GM18858 (cell line): ENCODE measurements at regions not wholly inside any gene's neighbourhood (a gene's known extent, or its start where the extent isn't known, plus 50 kb on each side); places are given as distances from the start of the nearest gene placed in this dataset.

Experiments used
- ATAC-seq: cut with Tn5 transposase; IDR thresholded peaks from one replicate; pipeline ENCODE4 v1.9.1; 2021; ENCODE audit not compliant: unreplicated experiment

- no peak for ATAC-seq
Observed at GRCh38 chr21:16176570-16176969, 446.8 kb downstream of the USP25 start.

GRCh38 chr21:16177532-16177931, 447.8 kb downstream of the USP25 start:
- no peak for ATAC-seq

- ATAC-seq, result no peak
Observed at GRCh38 chr21:16179773-16180172, 450.0 kb downstream of the USP25 start.

DNA sequence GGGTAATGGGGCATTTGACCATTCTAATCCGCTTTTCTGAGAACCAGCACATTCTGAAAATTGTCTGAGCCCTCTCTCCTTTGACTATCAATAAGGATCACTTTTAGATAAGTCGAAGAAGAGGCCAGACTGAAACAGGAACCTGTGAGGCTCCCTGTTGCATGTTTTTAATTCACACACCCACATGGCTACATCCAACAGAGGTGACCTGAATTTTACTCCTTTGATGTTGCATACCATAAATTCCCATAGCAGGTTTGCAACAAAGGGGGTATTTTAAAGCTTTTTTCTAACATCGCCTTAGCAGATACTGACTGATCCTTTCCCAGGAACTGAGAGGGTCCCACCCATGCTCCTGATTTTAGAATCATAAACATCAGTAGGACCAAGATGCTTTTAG, 450.8 kb downstream of the USP25 start:
- ATAC-seq, result no peak

GRCh38 chr21:16181018-16181417, 451.2 kb downstream of the USP25 start:
- no peak for ATAC-seq

DNA sequence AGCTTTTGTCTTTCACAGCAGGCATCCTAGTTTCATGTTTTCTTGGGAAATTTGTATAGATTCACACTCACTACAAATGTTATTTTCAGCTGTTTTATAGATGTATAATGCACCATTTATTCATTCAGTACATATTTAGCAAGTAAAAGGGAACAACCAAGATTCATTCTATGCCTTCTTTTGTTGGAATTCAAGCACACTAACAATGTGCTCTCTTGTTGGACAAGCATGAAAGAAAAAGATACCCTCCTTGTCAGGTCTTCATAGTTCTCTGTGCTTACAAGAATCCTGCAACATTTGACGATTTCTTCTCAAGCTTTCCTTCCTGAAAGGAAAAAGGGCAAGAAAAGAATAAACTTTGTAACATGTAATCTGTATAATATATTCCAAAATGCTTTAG, 456.0 kb downstream of the USP25 start:
- ATAC-seq, result no peak

DNA sequence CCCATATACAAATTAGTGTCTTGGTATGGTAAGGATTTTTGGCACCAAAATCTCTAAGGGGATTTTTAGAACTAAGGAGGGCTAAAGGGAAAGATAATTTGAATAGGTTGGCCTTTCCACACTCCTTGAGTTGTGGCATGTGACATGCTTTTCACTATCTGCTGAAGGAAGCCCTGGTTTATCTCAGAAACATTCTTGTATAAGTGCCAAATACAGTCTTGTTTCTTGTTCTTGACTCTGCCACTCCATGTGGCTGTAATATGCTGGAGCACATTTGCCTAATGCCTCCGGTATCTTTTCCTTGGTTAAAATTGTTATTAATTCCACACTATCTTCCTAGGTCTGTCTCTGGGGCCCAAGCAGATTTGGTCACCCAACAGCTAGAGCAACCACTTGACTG, 457.0 kb downstream of the USP25 start:
- ATAC-seq, result no peak

DNA sequence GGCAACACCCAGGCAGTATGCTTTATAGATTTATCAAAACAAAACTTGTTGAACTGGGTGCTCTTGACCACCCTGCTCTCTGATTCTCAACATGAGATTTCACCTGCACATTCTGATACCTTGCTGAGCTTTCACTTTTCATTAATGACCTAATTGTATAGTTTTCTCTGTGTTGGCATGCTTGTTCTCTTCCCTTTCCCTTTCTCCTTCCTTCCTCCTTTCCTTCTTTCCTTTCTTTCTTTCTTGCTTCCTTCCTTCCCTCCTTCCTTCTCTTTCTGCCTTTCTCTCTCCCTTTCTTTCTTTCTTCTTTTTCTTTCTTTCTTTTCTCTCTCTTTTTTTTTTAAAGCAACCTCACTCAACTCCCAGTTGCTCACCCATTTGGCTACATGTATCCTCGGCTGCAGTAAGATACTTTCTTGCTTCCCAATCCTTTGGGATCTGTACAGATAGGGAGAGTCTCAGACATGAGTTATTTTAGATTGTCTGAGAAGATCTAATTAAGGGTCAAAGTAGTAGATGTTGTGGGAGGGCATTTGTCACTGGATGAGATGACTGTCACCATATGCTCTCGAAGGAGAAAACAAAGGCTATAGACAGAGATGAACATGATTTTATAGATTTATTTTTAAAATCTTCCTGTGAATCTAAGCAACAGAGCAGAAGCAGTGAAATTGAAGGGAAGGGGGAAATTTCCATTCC, 458.0 kb downstream of the USP25 start:
- ATAC-seq, result no peak

- ATAC-seq, result no peak
Observed at GRCh38 chr21:16192902-16193301, 463.1 kb downstream of the USP25 start.

DNA sequence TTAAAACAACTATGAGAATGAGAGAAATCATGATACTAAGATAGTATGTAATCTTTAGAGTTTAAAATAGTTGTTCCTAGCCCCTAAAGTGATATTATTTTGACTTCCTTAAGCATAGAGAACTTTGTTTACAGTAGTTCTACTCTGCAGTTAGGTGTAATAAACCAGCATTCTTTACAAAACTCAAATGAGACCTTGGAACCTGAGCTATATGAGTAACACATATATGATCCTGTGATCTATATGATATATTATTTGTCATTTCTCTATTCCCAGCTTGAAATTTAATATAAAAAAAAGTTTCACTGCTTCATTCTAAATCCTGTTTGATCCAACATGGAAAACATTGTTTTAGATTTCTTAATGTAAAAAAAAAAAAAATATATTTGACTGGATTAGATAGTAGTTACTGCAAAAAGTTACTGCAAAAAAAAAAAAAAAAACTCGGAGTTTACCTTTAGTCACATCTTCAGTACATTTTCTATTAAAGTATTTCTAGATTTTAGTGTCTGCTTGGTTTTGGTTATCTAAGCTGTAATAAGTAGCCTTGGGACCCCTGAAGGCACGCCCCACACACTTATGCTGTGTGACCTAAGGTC, 463.8 kb downstream of the USP25 start:
- no peak for ATAC-seq

DNA sequence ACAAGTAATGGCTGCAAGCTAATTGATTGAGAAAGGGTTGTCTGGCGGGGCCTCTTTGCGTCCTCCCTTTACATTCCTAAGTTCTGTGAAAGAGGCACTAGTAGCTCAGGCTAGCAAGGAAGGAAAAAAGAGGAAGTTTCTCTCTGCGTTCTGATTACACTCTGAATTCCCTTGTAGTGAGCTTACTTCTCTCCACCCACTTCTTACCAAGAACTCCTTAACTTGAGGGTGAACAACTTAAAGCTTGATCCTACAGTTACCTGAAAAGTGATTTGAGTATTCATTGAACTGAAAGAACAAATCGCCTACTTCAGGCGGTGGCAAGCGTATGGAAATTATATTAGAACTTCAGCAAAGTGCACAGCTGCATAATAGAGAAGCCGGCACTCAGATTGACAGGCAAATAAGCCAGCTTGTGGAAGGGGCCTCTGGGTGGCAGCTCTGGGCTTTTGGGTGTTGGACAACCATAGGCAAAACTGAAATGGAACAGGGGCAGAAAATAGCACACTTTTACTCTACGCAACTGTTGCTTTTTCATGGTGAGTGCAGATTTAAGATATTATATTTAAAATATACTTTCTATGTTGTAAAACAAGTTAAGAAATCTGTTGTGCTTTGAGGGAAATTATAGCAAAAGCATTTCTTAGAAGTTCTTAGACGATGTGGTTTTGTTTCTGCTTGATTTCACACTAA, 464.5 kb downstream of the USP25 start:
- ATAC-seq, result peak; percentile 53

GRCh38 chr21:16194788-16195537, 465.2 kb downstream of the USP25 start:
- no peak for ATAC-seq

DNA sequence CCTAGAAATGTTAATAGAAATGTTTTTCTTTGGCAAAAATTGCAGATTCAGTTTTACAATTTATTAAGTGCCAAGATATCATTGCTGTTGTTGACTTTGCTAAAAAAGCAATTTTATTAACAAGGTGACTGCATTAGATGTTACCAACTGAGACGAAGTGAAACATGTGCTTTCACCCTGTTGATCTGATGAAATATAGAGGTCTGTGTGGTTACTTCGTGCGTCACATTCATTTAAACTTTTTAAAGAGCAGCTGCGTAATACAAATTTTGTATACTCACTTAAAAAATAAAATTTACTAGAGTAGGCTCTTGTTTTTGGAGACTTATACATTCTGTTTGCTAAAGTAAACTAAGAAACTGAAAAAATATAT, 465.7 kb downstream of the USP25 start:
- no peak for ATAC-seq

DNA sequence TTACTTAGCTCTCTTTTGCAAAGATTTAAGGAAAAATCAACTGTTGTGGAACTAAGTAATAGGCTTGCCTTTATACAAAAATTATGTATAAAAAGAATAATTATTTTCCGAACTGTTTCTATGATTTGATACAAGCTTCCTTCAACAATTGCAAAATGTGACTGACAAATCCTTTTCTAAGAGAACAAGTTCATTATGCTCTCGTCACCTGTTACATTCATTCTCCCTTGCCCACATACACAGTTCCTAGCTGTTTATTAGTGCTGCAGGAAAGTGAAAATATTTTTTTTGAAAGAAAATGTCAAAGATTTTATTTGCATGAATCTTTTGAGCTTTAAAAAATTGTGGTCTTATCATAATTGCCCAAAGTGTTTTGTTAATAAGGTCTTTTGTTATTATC, 466.2 kb downstream of the USP25 start:
- ATAC-seq, result no peak

- no peak for ATAC-seq
Observed at GRCh38 chr21:16198546-16198945, 468.8 kb downstream of the USP25 start.

DNA sequence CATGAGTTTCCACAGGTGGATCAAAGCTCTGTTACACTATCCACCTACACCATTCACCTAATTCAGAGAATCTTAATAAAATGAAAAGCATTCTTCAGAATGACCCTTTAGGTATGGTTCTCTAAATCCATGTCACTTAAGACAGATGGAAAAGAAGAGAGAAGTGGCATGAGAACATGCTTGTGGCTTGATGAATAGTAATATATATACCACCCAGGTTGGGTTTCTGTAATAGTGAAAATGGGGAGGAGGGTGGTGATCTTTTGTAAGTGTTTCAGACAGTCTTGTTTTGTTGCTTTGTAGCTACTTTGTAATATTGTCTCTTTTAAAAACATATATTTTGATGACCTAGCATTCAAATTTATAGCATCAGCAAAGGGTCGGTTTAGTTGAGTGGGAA, 469.8 kb downstream of the USP25 start:
- no peak for ATAC-seq

- ATAC-seq, result no peak
Observed at GRCh38 chr21:16201718-16202117, 471.9 kb downstream of the USP25 start.

GRCh38 chr21:16205527-16205926, 475.7 kb downstream of the USP25 start:
- no peak for ATAC-seq

GRCh38 chr21:16211339-16212303, 481.8 kb downstream of the USP25 start:
- no peak for ATAC-seq

DNA sequence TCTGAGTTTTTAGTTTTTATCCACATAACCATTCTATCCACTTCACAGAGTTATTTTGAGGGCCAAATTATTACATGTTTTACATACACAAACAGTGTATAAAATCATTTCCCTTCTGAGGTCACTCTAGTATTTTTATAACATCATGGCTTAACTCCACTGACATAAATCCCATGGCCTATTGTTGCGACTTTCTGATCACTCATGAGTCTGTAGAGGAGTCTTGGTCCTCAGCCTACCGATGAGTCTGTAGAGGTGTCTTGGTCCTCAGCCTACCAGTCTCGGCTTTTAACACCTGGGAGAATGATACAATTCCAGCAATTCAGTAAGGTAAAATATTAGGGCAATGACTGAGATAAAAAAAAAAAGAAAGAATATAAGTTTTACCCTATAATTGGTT, 483.7 kb downstream of the USP25 start:
- ATAC-seq, result no peak

DNA sequence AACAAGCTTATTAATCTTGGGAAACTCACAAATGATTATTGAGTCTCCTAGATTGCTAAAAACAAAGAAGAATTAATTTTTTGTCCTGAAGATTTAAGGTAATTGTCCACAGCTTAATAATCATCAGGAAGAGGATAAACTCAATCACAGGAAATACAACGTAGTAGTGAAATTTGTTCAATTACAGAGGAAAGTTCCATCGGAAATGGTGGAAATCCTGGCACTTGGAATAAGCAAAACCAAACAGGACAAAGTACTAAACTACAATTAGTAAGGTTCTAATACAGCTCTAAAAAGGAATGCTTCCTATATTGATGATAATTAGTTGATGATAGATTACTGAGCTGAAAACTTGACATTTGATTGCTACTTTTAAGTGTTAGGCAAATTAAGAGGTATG, 485.4 kb downstream of the USP25 start:
- no peak for ATAC-seq
